GM12878 (cell line): ENCODE measurements at regions not wholly inside any gene's neighbourhood (a gene's known extent, or its start where the extent isn't known, plus 50 kb on each side); places are given as distances from the start of the nearest gene placed in this dataset.

Experiments
- ATAC-seq: fragments of 200-7000 bp; cut with Tn5 transposase; 3 replicates; pipeline ENCODE4 v1.9.1; 2020; ENCODE audit warnings: mild to moderate bottlenecking, moderate library complexity
- BruUV-seq: library from RNA; stranded (reverse); fragments of 400-500 nt; replicated peaks from 2 replicates; lab custom pipeline; 2021; lab: Mats Ljungman, UMichigan
- CTCF ChIA-PET: fragments of 300-600 bp; sonication (Branson Sonifier 250); formaldehyde crosslinking; extraction: SDS; loops from one replicate; lab custom pipeline; 2021; ENCODE audit warnings: inconsistent platforms; lab: Yijun Ruan, JAX
- POLR2A ChIA-PET: fragments of 350-600 bp; formaldehyde crosslinking; extraction: SDS; loops from one replicate; lab custom pipeline; 2021; ENCODE audit warnings: inconsistent platforms; lab: Charles Lee
- RAD21 ChIA-PET: fragments of 300-600 bp; sonication (Branson Sonifier 250); formaldehyde crosslinking; loops from one replicate; lab custom pipeline; 2023; ENCODE audit warnings: antibody characterized with exemption; ENCODE audit not compliant: unreplicated experiment; lab: Charles Lee
- SMC1A ChIA-PET: fragments of 300-600 bp; sonication (Branson Sonifier 250); formaldehyde crosslinking; loops from one replicate; lab custom pipeline; 2023; ENCODE audit not compliant: unreplicated experiment, uncharacterized antibody; lab: Charles Lee
- DNase-seq: peaks from one replicate; pipeline ENCODE4 v3.0.0-alpha.2; 2011; ENCODE audit warnings: low read depth, low spot score
- FAIRE-seq: peaks from 3 replicates; lab custom pipeline; 2011; peaks lifted over from hg19 to GRCh38; lab: Jason Lieb, UNC
- H2AFZ ChIP-seq: 2 replicates; pipeline ENCODE4 v1.6.0; 2011; ENCODE audit warnings: low read depth, low read length, control low read depth; ENCODE audit not compliant: control insufficient read depth
- H3K27ac ChIP-seq: 2 replicates; pipeline ENCODE4 v1.5.1; 2011; ENCODE audit warnings: control low read depth; ENCODE audit not compliant: control insufficient read depth, insufficient read depth
- H3K27me3 ChIP-seq, 2 experiments: replicated peaks in 1 of 2; 2 replicates each; pipeline versions ENCODE4 v1.6.0 to v1.6.1; 2011; ENCODE audit warnings: low read length in 1 of 2; ENCODE audit not compliant: control insufficient read depth in 2 of 2, insufficient read depth in 2 of 2
- H3K36me3 ChIP-seq, 2 experiments: 2 replicates each; pipeline ENCODE4 v1.5.1; 2011; ENCODE audit warnings: low read length in 1 of 2; ENCODE audit not compliant: control insufficient read depth in 2 of 2, insufficient read depth in 2 of 2
- H3K4me1 ChIP-seq: 2 replicates; pipeline ENCODE4 v1.6.1; 2011; ENCODE audit warnings: mild to moderate bottlenecking, low read length, moderate library complexity, mixed read lengths; ENCODE audit not compliant: control insufficient read depth, insufficient read depth
- H3K4me2 ChIP-seq: 2 replicates; pipeline ENCODE4 v1.6.0; 2011; ENCODE audit warnings: control low read depth; ENCODE audit not compliant: control insufficient read depth, insufficient read depth
- H3K4me3 ChIP-seq: fragments of 200-600 bp; sonication (generic); 2 replicates; pipeline ENCODE4 v1.5.1; 2016
- H3K79me2 ChIP-seq: 2 replicates; pipeline ENCODE4 v1.6.0; 2011; ENCODE audit warnings: low read length; ENCODE audit not compliant: control insufficient read depth, insufficient read depth
- H3K9ac ChIP-seq: 2 replicates; pipeline ENCODE4 v1.8.0; 2011; ENCODE audit warnings: low read length, control low read depth, mixed read lengths; ENCODE audit not compliant: control insufficient read depth, insufficient read depth
- H3K9me3 ChIP-seq: replicated peaks from 3 replicates; pipeline ENCODE4 v1.5.1; 2011; ENCODE audit warnings: mild to moderate bottlenecking, low read length; ENCODE audit not compliant: control insufficient read depth, insufficient read depth
- H4K20me1 ChIP-seq: 2 replicates; pipeline ENCODE4 v1.6.0; 2011; ENCODE audit not compliant: control insufficient read depth, insufficient read depth
- BHLHE40 ChIP-seq, 2 experiments: fragments of 450-650 bp in 1 of 2; IDR thresholded peaks; 2 replicates each; pipeline ENCODE4 v1.6.1; 2011 to 2017; ENCODE audit warnings: low read depth in 2 of 2, borderline replicate concordance in 1 of 2, improper control_type of control experiment in 1 of 2, low read length in 1 of 2, mild to moderate bottlenecking in 1 of 2
- FOXK2 ChIP-seq: fragments of 450-650 bp; IDR thresholded peaks from 2 replicates; pipeline ENCODE4 v1.6.1; 2017; ENCODE audit warnings: mild to moderate bottlenecking, moderate library complexity
- FOXM1 ChIP-seq: IDR thresholded peaks from 2 replicates; pipeline ENCODE4 v1.6.1; 2012; ENCODE audit warnings: low read depth, mild to moderate bottlenecking, inconsistent platforms, low read length, moderate library complexity
- HCFC1 ChIP-seq: fragments of 150-350 bp; IDR thresholded peaks from 2 replicates; pipeline ENCODE4 v1.6.1; 2014; ENCODE audit warnings: low read length
- HDGF ChIP-seq: fragments of 450-650 bp; IDR thresholded peaks from 2 replicates; pipeline ENCODE4 v1.6.1; 2016; ENCODE audit warnings: antibody characterized with exemption
- IKZF2 ChIP-seq, 2 experiments: fragments of 450-650 bp; IDR thresholded peaks; 2 replicates each; pipeline ENCODE4 v1.6.1; 2017; ENCODE audit warnings: mild to moderate bottlenecking in 2 of 2, moderate library complexity in 2 of 2
- JUND ChIP-seq: IDR thresholded peaks from 2 replicates; pipeline ENCODE4 v1.6.1; 2012; ENCODE audit warnings: low read depth, mild to moderate bottlenecking, low read length, improper control_type of control experiment, moderate library complexity
- MAX ChIP-seq: IDR thresholded peaks from 2 replicates; pipeline ENCODE4 v1.6.1; 2012; ENCODE audit warnings: low read depth, low read length, improper control_type of control experiment
- MEF2A ChIP-seq: IDR thresholded peaks from 2 replicates; pipeline ENCODE4 v1.6.1; 2011; ENCODE audit warnings: low read depth, mild to moderate bottlenecking, low read length, moderate library complexity; ENCODE audit not compliant: insufficient read depth
- MYC ChIP-seq: IDR thresholded peaks from 2 replicates; pipeline ENCODE4 v1.6.1; 2011; ENCODE audit warnings: mild to moderate bottlenecking, low read length, moderate library complexity, inconsistent platforms; ENCODE audit not compliant: insufficient read depth, insufficient replicate concordance, insufficient read length, severe bottlenecking
- NFYA ChIP-seq: IDR thresholded peaks from 2 replicates; pipeline ENCODE4 v1.6.1; 2011; ENCODE audit warnings: low read depth, mild to moderate bottlenecking, low read length, improper control_type of control experiment, borderline replicate concordance
- PML ChIP-seq: IDR thresholded peaks from 2 replicates; pipeline ENCODE4 v1.6.1; 2012; ENCODE audit warnings: low read length, inconsistent platforms
- RUNX3 ChIP-seq: IDR thresholded peaks from 2 replicates; pipeline ENCODE4 v1.6.1; 2012; ENCODE audit warnings: low read length, inconsistent platforms
- SUZ12 ChIP-seq: fragments of 200-600 bp; sonication (generic); IDR thresholded peaks from one replicate; pipeline ENCODE4 v1.6.1; 2018; ENCODE audit warnings: antibody characterized with exemption, mild to moderate bottlenecking; ENCODE audit not compliant: unreplicated experiment
- YBX1 ChIP-seq: fragments of 450-650 bp; IDR thresholded peaks from 2 replicates; pipeline ENCODE4 v1.6.1; 2016; ENCODE audit warnings: antibody characterized with exemption
- ZNF217 ChIP-seq: fragments of 450-650 bp; IDR thresholded peaks from 2 replicates; pipeline ENCODE4 v1.6.1; 2017; ENCODE audit warnings: antibody characterized with exemption, mild to moderate bottlenecking
- WGBS: methylation state at CpG from one replicate; pipeline ENCODE4 v1.1.6; 2016; ENCODE audit warnings: low lambda C conversion rate; ENCODE audit not compliant: insufficient replicate concordance, insufficient coverage; ENCODE audit errors: missing lambda C conversion rate; 5-methylcytosine and 5-hydroxymethylcytosine counted together
- in situ Hi-C: fragments of 300-500 bp; cut with MboI; formaldehyde crosslinking; loops from 9 replicates; pipeline ENCODE4 v1.14.3; 2018; ENCODE audit warnings: mixed read lengths
- intact Hi-C: fragments of 100-400 bp; cut with micrococcal nuclease; formaldehyde crosslinking; loops from one replicate; pipeline ENCODE4 v1.14.2; 2022; ENCODE audit not compliant: unreplicated experiment
- TF ChIP-seq, protein P1 (sequence below): IDR thresholded peaks from 2 replicates; pipeline ENCODE4 v1.6.1; 2011; ENCODE audit warnings: borderline replicate concordance, low read depth, mild to moderate bottlenecking, moderate library complexity, low read length; ENCODE audit not compliant: insufficient read depth, poor library complexity, severe bottlenecking

- TF ChIP-seq NFYA (no peak), FOXK2 (no peak)
Measured at GRCh38 chr5:122600924-122601323, 174.0 kb upstream of the SNX2 start (continued).

DNA sequence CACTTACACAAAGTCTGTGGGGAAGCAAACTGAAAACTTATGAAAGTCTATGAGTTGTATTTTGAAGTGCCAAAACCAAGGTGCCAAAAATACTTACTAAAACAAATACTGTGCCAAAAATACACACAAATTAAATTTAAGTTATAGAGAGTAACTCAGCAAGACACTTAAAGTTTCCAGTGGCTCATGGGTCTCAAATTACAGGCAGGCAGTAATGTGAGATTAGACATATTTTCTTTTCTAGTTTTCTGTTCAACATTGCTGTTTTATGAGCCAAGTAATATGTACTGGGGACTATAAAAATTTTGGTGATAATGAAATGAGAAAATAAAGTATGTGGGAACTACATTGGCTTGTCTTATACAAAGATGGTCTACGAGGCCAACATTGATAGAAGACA is 172.2 kb upstream of the SNX2 start:
- DNase-seq (no peak), FAIRE-seq (no peak), ATAC-seq (no peak)
- RAD21 ChIA-PET, result no interaction called here
- no peak overlapping the region for H3K9ac ChIP-seq
- no peak overlapping the region for H3K27ac ChIP-seq
- BruUV-seq, result no TSS peak
- TF ChIP-seq MEF2A (0 out of 2 replicates have a peak, but pooled peaks have one; percentile 27), IKZF2 (IDR thresholded peaks at IDR 0.05) (no peak), RUNX3 (no peak), HCFC1 (no peak), ZNF217 (no peak)
- no peak overlapping the region for H3K4me3 ChIP-seq
- H3K36me3 ChIP-seq, result no peaks in the 10 kb centered on the region
- no peak overlapping the region for H2AFZ ChIP-seq
- in situ Hi-C loops (no loop called here), intact Hi-C loops (no loop called here)
- no peaks in the 10 kb centered on the region for H3K27me3 ChIP-seq
- SMC1A ChIA-PET, result no interaction called here
- no peaks in the 10 kb centered on the region; the same call in 1 of the 3 replicates for H3K9me3 ChIP-seq
- H3K4me1 ChIP-seq, result no peaks in the 10 kb centered on the region
- no peaks in the 10 kb centered on the region for H4K20me1 ChIP-seq
- CTCF ChIA-PET, result no interaction called here
- POLR2A ChIA-PET, result no interaction called here
- no peaks in the 10 kb centered on the region for H3K79me2 ChIP-seq
- WGBS, result 0% methylated on average over 1 of the region's 1 CpG
- no peak overlapping the region for H3K4me2 ChIP-seq

DNA sequence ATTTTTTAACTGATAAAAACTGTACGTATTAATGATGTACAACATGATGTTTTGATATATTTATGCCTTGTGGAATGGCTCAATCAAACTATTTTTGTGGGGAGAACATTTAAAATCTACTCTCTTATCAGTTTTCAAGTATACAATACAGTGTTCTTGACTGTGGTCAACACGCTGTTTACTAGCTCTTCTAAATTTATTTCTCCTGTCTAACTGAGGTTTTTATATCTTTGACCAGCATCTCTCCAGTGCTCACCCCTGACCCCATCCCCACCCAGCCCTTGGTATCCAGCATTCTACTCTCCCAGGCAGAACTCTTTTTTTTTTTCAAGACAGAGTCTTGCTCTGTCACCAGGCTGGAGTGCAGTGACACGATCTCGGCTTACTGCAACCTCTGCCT is 169.6 kb upstream of the SNX2 start:
- H3K4me3 ChIP-seq, result no peak overlapping the region
- H3K4me2 ChIP-seq, result no peak overlapping the region
- 79% methylated on average over 4 of the region's 4 CpGs for WGBS
- no peaks in the 10 kb centered on the region for H3K27me3 ChIP-seq
- H2AFZ ChIP-seq, result no peak overlapping the region
- no peak overlapping the region for H3K27ac ChIP-seq
- no peaks in the 10 kb centered on the region; the same call in 1 of the 3 replicates for H3K9me3 ChIP-seq
- TF ChIP-seq MYC (no peak), HDGF (no peak), JUND (no peak), FOXM1 (no peak), MAX (no peak), PML (no peak), BHLHE40 (IDR thresholded peaks at IDR 0.05; ENCODE audit: borderline replicate concordance in 1 of 2, low read depth in 2 of 2, low read length in 1 of 2) (no peak), NFYA (no peak), SUZ12 (no peak), YBX1 (no peak)
- TF ChIP-seq, protein P1, sequence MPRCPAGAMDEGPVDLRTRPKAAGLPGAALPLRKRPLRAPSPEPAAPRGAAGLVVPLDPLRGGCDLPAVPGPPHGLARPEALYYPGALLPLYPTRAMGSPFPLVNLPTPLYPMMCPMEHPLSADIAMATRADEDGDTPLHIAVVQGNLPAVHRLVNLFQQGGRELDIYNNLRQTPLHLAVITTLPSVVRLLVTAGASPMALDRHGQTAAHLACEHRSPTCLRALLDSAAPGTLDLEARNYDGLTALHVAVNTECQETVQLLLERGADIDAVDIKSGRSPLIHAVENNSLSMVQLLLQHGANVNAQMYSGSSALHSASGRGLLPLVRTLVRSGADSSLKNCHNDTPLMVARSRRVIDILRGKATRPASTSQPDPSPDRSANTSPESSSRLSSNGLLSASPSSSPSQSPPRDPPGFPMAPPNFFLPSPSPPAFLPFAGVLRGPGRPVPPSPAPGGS, result no peak
- SMC1A ChIA-PET, result interaction anchor here (1.0 kb wide), 1 partner anchor 258 kb away, joined by 3 read pairs; no protein-coding TSS in a partner anchor
- CTCF ChIA-PET, result no interaction called here
- BruUV-seq, result no TSS peak
- FAIRE-seq (no peak), ATAC-seq (no peak), DNase-seq (no peak)
- no peaks in the 10 kb centered on the region for H3K36me3 ChIP-seq
- in situ Hi-C loops (no loop called here), intact Hi-C loops (no loop called here)
- RAD21 ChIA-PET, result no interaction called here
- H4K20me1 ChIP-seq, result no peaks in the 10 kb centered on the region
- H3K79me2 ChIP-seq, result no peaks in the 10 kb centered on the region
- no peaks in the 10 kb centered on the region for H3K4me1 ChIP-seq
- POLR2A ChIA-PET, result no interaction called here
- no peak overlapping the region for H3K9ac ChIP-seq
